ENCODE measurements at regions not wholly inside any gene's neighbourhood (a gene's known extent, or its start where the extent isn't known, plus 50 kb on each side); places are given as distances from the start of the nearest gene placed in this dataset.

DNA sequence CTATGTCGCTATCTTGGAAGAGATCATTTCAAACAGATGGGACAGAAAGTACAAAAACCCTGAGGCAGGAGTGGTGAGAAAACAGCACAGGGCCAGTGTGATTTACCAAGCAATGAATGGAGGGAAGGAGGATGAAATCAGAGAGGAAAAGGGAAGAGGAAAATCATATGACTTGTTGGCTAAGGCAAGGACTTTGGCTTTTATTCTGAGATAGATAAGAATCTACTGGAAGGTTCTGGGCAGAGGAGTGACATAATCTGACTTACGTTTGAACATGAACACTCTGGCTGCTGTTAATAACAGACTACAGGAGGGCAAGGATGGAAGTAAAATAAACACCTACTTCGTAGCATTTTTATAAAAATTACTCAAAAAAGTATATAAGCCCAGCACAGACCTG is 207.8 kb upstream of the SLC7A11 start:
- no peak overlapping the region for H3K4me3 ChIP-seq (ENCODE audit: low read depth, low read length)
- TF ChIP-seq, protein P1, sequence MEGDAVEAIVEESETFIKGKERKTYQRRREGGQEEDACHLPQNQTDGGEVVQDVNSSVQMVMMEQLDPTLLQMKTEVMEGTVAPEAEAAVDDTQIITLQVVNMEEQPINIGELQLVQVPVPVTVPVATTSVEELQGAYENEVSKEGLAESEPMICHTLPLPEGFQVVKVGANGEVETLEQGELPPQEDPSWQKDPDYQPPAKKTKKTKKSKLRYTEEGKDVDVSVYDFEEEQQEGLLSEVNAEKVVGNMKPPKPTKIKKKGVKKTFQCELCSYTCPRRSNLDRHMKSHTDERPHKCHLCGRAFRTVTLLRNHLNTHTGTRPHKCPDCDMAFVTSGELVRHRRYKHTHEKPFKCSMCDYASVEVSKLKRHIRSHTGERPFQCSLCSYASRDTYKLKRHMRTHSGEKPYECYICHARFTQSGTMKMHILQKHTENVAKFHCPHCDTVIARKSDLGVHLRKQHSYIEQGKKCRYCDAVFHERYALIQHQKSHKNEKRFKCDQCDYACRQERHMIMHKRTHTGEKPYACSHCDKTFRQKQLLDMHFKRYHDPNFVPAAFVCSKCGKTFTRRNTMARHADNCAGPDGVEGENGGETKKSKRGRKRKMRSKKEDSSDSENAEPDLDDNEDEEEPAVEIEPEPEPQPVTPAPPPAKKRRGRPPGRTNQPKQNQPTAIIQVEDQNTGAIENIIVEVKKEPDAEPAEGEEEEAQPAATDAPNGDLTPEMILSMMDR (IDR thresholded peaks at IDR 0.05; ENCODE audit: low read depth, low read length, missing control alignments) = no peak
- no peak for DNase-seq (ENCODE audit: low read depth)

DNA sequence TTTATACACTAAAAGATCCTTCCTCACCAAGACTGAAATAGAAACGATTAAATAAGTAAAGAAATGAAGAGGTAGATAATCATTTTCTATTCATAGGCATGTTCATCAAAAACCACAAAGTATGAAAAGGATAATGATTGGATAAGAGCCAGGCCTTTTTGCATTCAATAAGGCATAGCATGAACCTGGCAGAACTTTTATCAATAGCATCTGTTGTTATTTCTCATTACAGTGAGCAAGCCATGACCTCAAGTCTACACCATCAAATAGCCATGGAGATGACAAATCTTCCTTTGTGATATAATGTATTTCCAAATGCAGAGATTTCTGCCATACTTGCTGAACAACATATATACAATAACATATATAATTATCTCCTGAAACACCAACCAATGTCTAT is 206.0 kb upstream of the SLC7A11 start:
- no peak overlapping the region for H3K4me3 ChIP-seq (ENCODE audit: low read depth, low read length)
- TF ChIP-seq, protein P1 (IDR thresholded peaks at IDR 0.05; ENCODE audit: low read depth, low read length, missing control alignments) = no peak
- DNase-seq (ENCODE audit: low read depth) = no peak

DNA sequence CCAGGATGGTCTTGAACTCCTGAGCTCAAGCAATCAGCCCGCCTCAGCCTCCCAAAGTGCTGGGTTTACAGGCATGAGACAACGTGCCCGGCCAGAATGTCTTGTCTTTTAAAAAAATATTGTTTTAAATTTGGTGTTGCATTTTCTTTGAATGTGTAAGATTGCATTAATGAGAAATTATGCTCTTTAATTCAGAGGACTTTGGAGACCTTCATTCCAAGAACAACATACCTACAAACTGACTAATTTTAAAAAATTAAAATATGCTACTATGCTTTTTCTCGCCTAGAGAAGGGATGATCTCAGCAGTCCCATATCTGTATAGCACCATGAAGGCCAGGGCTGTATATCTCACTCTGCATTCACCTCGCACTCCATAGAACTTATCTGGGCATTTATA is 204.3 kb upstream of the SLC7A11 start:
- TF ChIP-seq, protein P1 (IDR thresholded peaks at IDR 0.05; ENCODE audit: low read depth, low read length, missing control alignments) = no peak
- no peak for DNase-seq (ENCODE audit: low read depth)
- H3K4me3 ChIP-seq (ENCODE audit: low read depth, low read length) = no peak overlapping the region

DNA sequence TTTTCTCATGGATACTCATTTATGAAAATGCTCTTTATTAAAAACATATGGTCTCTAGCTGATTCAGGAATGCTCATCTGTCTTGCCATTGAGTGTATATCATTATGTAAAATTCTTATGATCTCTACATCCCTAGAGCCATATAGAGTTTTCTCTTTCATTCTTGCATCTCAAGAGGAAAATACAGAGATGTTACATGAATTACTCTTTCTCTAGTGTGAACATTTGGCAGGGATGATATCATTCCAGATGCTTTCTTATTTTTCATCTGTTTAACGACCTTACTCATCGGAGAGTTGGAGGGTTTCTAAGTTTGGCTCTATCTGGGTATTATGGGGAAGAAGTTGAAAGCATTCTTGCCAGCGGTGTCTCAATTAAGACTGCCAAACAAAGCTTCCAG is 202.9 kb upstream of the SLC7A11 start:
- TF ChIP-seq, protein P1 (IDR thresholded peaks at IDR 0.05; ENCODE audit: low read depth, low read length, missing control alignments) = no peak
- no peak for DNase-seq (ENCODE audit: low read depth)
- no peak overlapping the region for H3K4me3 ChIP-seq (ENCODE audit: low read depth, low read length)

DNA sequence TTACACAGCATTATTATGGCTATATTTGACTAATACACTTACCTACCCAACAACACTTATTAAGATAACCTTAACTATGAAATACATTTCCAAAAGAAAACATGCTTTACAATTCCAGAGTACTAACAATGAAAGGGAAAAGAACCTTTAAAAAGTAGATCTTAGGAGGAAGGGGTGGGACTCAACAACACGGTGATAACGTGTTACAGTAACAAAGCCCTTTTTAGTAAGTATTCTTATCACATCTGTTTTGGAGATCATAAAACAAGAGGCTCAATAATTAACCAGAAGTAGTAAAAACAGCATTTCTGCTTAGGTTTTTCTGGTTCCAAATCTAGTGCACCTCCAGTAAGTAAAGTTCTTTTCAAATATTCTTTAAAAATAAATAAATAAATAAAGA is 202.1 kb upstream of the SLC7A11 start:
- TF ChIP-seq, protein P1 (IDR thresholded peaks at IDR 0.05; ENCODE audit: low read depth, low read length, missing control alignments) = no peak
- DNase-seq (ENCODE audit: low read depth) = no peak

DNA sequence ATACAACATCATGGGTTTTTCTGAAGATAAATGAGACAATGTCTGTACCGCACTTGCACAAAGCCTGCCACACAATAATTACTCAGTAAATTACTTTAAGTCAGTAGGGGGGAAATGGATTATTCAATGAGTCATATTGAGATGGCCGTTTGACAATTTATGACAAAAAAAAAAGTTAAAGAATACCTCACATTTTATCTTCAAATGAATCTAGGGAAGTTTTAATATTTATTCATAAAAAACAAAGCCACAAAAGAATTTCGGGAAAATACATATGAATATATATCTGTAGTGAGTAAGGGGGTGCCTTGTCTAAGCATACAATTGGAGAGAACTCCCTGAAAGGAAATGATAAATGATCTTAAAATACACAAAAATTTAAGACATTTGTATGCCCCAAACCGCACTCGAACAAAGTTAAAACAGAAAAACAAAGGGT is 197.0 kb upstream of the SLC7A11 start:
- H3K4me3 ChIP-seq (ENCODE audit: low read depth, low read length) = no peak overlapping the region
- TF ChIP-seq, protein P1 (IDR thresholded peaks at IDR 0.05; ENCODE audit: low read depth, low read length, missing control alignments) = no peak
- DNase-seq (ENCODE audit: low read depth) = no peak

More for the DNA sequence above, 202.1 kb upstream of the SLC7A11 start:
- H3K4me3 ChIP-seq (ENCODE audit: low read depth, low read length) = no peak overlapping the region

DNA sequence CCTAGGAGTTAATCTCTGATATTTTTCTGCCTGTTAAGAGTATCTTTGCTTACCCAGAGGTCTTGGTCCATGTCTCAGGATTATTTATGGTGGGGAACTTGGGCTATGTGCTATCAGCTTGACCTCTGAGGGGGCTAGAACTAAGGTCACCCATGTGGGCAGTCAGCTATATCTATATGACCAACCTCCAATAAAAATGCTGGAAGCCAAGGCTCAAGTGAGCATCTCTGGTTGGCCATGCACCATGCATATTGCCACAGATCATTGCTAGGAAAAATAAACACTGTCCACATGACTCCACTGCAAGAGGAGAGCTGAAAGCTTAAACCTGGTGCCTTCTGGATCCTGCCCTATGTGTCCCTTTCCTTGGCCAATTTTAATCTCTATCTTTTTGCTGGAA is 196.5 kb upstream of the SLC7A11 start:
- DNase-seq (ENCODE audit: low read depth) = no peak
- TF ChIP-seq, protein P1 (IDR thresholded peaks at IDR 0.05; ENCODE audit: low read depth, low read length, missing control alignments) = no peak
- no peak overlapping the region for H3K4me3 ChIP-seq (ENCODE audit: low read depth, low read length)

All from GM12864 (cell line).